PC-3 (cell line): ENCODE measurements at regions not wholly inside any gene's neighbourhood (a gene's known extent, or its start where the extent isn't known, plus 50 kb on each side); places are given as distances from the start of the nearest gene placed in this dataset.

Experiments used
- ATAC-seq: fragments of 200-7000 bp; cut with Tn5 transposase; 2 replicates; pipeline ENCODE4 v1.9.1; 2020; ENCODE audit warnings: mild to moderate bottlenecking, moderate library complexity
- BruUV-seq: library from RNA; stranded (reverse); fragments of 400-500 nt; replicated peaks from 2 replicates; lab custom pipeline; 2021; lab: Mats Ljungman, UMichigan
- CTCF ChIA-PET: fragments of 300-600 bp; sonication (Branson Sonifier 250); formaldehyde crosslinking; loops from one replicate; lab custom pipeline; 2022; ENCODE audit warnings: antibody characterized with exemption; lab: Charles Lee
- POLR2A ChIA-PET: fragments of 300-600 bp; sonication (Branson Sonifier 250); formaldehyde crosslinking; loops from one replicate; lab custom pipeline; 2022; ENCODE audit warnings: antibody characterized with exemption; ENCODE audit not compliant: unreplicated experiment; lab: Charles Lee
- DNase-seq: peaks from one replicate; pipeline ENCODE4 v3.0.0-alpha.2; 2015
- H2AFZ ChIP-seq: fragments of 300-600 bp; sonication (generic); 2 replicates; pipeline ENCODE4 v1.6.0; 2016; ENCODE audit warnings: antibody characterized with exemption, low read length
- H3F3A ChIP-seq: fragments of 300-600 bp; sonication (generic); one replicate; pipeline ENCODE4 v1.6.0; 2017; ENCODE audit warnings: antibody characterized with exemption, low read length, control low read depth, mild to moderate bottlenecking; ENCODE audit not compliant: unreplicated experiment
- H3K27ac ChIP-seq: fragments of 300-600 bp; sonication (generic); 2 replicates; pipeline ENCODE4 v1.5.1; 2016; ENCODE audit warnings: mild to moderate bottlenecking, low read length
- H3K27me3 ChIP-seq: fragments of 300-600 bp; sonication (generic); 2 replicates; pipeline ENCODE4 v1.6.1; 2016; ENCODE audit warnings: low read length, mixed read lengths
- H3K36me3 ChIP-seq: fragments of 300-600 bp; sonication (generic); 2 replicates; pipeline ENCODE4 v1.6.1; 2016; ENCODE audit warnings: low read depth, mixed run types, low read length, mixed read lengths
- H3K4me1 ChIP-seq: fragments of 300-600 bp; sonication (generic); 2 replicates; pipeline ENCODE4 v1.5.1; 2016; ENCODE audit warnings: low read length; ENCODE audit not compliant: insufficient read depth
- H3K4me2 ChIP-seq: fragments of 300-600 bp; sonication (generic); 2 replicates; pipeline ENCODE4 v1.6.0; 2016; ENCODE audit warnings: low read length
- H3K4me3 ChIP-seq: fragments of 300-600 bp; sonication (generic); 2 replicates; pipeline ENCODE4 v1.5.1; 2016; ENCODE audit warnings: mild to moderate bottlenecking, low read length, mixed read lengths
- H3K79me2 ChIP-seq: fragments of 300-600 bp; sonication (generic); 2 replicates; pipeline ENCODE4 v1.6.1; 2017; ENCODE audit warnings: low read length, mixed read lengths
- H3K9ac ChIP-seq: fragments of 300-600 bp; sonication (generic); 2 replicates; pipeline ENCODE4 v1.6.0; 2016; ENCODE audit warnings: mild to moderate bottlenecking, low read length
- H3K9me2 ChIP-seq: fragments of 300-600 bp; sonication (generic); replicated peaks from 2 replicates; pipeline ENCODE4 v1.6.1; 2016; ENCODE audit warnings: mixed run types, low read length, mixed read lengths
- H3K9me3 ChIP-seq: fragments of 300-600 bp; sonication (generic); 2 replicates; pipeline ENCODE4 v1.6.1; 2016; ENCODE audit warnings: low read length, mixed read lengths
- H4K20me1 ChIP-seq: fragments of 300-600 bp; sonication (generic); 2 replicates; pipeline ENCODE4 v1.6.1; 2016; ENCODE audit warnings: low read length, mixed read lengths
- EZH2 ChIP-seq: fragments of 300-600 bp; sonication (generic); IDR thresholded peaks from one replicate; pipeline ENCODE4 v1.6.1; 2017; ENCODE audit warnings: antibody characterized with exemption, mild to moderate bottlenecking, low read length; ENCODE audit not compliant: unreplicated experiment
- EZH2phosphoT487 ChIP-seq: fragments of 300-600 bp; sonication (generic); IDR thresholded peaks from 2 replicates; pipeline ENCODE4 v1.6.1; 2018; ENCODE audit warnings: mild to moderate bottlenecking, antibody characterized with exemption, low read length, borderline replicate concordance
- intact Hi-C: fragments of 100-400 bp; cut with micrococcal nuclease; formaldehyde crosslinking; loops from 2 replicates; pipeline ENCODE4 v1.9.0; 2023
- TF ChIP-seq, protein P1 (sequence below): fragments of 300-600 bp; sonication (generic); conservative IDR thresholded peaks from 2 replicates; pipeline ENCODE4 v1.5.1; 2017; ENCODE audit warnings: antibody characterized with exemption, low read depth, mild to moderate bottlenecking, low read length

DNA sequence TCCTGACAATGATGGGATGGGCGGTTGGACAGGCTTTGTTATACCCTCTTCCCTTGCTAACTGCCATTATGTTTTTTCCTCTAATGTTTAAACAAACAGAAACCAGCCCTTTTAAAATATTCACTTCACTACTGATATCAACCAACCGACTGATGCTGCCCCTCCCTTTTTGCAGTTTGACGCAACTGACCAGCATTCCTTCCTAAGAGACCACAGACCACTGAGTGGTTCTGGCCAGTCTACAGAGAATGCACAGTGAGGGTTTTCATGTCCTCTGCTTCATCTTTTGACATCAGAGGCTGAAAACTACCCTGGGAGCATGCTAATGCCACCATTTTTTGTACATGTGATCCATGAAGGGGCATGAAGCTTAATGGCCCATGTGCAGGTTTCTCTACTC is 85.3 kb downstream of the CYP26B1 start:
- no TSS peak for BruUV-seq
- TF ChIP-seq EZH2 (no peak), EZH2phosphoT487 (no peak)
- TF ChIP-seq, protein P1, sequence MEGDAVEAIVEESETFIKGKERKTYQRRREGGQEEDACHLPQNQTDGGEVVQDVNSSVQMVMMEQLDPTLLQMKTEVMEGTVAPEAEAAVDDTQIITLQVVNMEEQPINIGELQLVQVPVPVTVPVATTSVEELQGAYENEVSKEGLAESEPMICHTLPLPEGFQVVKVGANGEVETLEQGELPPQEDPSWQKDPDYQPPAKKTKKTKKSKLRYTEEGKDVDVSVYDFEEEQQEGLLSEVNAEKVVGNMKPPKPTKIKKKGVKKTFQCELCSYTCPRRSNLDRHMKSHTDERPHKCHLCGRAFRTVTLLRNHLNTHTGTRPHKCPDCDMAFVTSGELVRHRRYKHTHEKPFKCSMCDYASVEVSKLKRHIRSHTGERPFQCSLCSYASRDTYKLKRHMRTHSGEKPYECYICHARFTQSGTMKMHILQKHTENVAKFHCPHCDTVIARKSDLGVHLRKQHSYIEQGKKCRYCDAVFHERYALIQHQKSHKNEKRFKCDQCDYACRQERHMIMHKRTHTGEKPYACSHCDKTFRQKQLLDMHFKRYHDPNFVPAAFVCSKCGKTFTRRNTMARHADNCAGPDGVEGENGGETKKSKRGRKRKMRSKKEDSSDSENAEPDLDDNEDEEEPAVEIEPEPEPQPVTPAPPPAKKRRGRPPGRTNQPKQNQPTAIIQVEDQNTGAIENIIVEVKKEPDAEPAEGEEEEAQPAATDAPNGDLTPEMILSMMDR: no peak
- no peak overlapping the region for H3K27ac ChIP-seq
- no peaks in the 10 kb centered on the region for H3K9me3 ChIP-seq
- intact Hi-C loops: no loop called here
- H3K4me3 ChIP-seq: no peak overlapping the region
- no peaks in the 10 kb centered on the region for H3K9me2 ChIP-seq
- no peaks in the 10 kb centered on the region for H3K79me2 ChIP-seq
- H2AFZ ChIP-seq: no peak overlapping the region
- no peak overlapping the region for H3K4me2 ChIP-seq
- H3K27me3 ChIP-seq: peaks cover 45% of the 10 kb centered on the region
- H3K9ac ChIP-seq: no peak overlapping the region
- ChIA-PET CTCF (no interaction called here), POLR2A (no interaction called here)
- H3K36me3 ChIP-seq: no peaks in the 10 kb centered on the region
- DNase-seq: no peak
- no peaks in the 10 kb centered on the region for H3K4me1 ChIP-seq
- no peak for ATAC-seq
- H4K20me1 ChIP-seq: no peaks in the 10 kb centered on the region
- H3F3A ChIP-seq: no peaks in the 10 kb centered on the region

DNA sequence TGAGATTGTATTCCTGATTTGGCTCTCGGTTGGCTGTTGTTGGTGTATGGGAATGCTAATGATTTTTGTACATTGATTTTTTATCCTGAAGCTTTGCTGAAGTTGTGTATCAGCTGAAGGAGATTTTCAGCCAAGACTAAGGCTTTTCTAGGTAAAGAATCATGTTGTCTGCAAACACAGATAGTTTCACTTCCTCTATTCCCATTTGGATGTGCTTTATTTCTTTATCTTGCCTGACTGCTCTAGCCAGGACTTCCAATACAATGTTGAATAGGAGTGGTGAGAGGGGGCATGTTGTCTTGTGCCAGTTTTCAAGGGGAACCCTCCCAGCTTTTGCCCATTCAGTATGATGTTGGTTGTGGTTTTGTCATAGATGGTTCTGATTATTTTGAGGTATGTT is 90.4 kb downstream of the CYP26B1 start:
- ATAC-seq: no peak
- no peaks in the 10 kb centered on the region for H3K4me1 ChIP-seq
- H4K20me1 ChIP-seq: no peaks in the 10 kb centered on the region
- no peaks in the 10 kb centered on the region for H3K9me2 ChIP-seq
- no peak overlapping the region for H3K4me3 ChIP-seq
- H3K36me3 ChIP-seq: no peaks in the 10 kb centered on the region
- BruUV-seq: no TSS peak
- no peak overlapping the region for H3K27ac ChIP-seq
- no peaks in the 10 kb centered on the region for H3K9me3 ChIP-seq
- no peaks in the 10 kb centered on the region for H3K79me2 ChIP-seq
- TF ChIP-seq, protein P1: no peak
- TF ChIP-seq EZH2phosphoT487 (no peak), EZH2 (no peak)
- peaks cover 55% of the 10 kb centered on the region for H3K27me3 ChIP-seq
- no peaks in the 10 kb centered on the region for H3F3A ChIP-seq
- H3K9ac ChIP-seq: no peak overlapping the region
- DNase-seq: no peak
- no peak overlapping the region for H2AFZ ChIP-seq
- ChIA-PET POLR2A (no interaction called here), CTCF (no interaction called here)
- intact Hi-C loops: no loop called here
- no peak overlapping the region for H3K4me2 ChIP-seq

DNA sequence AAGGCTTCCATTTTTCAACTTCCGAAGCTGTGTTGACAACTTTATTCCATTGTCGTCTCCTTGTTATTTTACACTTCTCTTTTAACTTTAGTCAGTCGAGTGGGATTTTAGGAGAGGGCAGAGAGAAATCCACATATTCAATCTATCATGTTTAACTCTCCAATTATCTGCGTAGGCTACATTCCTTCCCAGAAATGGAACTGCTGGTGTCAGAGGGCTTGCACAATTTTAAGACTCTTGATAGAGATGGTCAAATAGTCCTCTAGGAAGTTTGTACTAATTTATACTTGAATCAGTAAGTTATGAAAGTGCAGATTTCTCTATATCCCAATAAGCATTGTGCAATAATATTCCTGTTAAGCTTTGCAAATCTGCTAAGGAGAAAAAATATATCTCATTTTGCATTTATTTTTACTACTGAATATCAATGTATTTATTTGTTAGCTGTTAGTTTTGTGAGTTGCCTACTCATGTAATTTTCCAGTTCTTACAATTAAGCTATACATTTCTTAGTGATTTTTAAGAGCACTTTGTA is 95.6 kb downstream of the CYP26B1 start:
- no peaks in the 10 kb centered on the region for H3K9me2 ChIP-seq
- no peak overlapping the region for H3K27ac ChIP-seq
- H3K27me3 ChIP-seq: peaks cover 13% of the 10 kb centered on the region; the same call in 1 of the 2 replicates
- H3K4me2 ChIP-seq: no peak overlapping the region
- H3F3A ChIP-seq: no peaks in the 10 kb centered on the region
- ChIA-PET CTCF (no interaction called here), POLR2A (interaction anchor here (0.6 kb wide), 1 partner anchor 49 kb away, joined by 5 read pairs; no protein-coding TSS in a partner anchor)
- no peaks in the 10 kb centered on the region for H4K20me1 ChIP-seq
- no TSS peak for BruUV-seq
- DNase-seq (no peak), ATAC-seq (no peak)
- no peaks in the 10 kb centered on the region for H3K4me1 ChIP-seq
- H3K79me2 ChIP-seq: no peaks in the 10 kb centered on the region
- H3K4me3 ChIP-seq: no peak overlapping the region
- H3K9me3 ChIP-seq: no peaks in the 10 kb centered on the region
- H3K36me3 ChIP-seq: no peaks in the 10 kb centered on the region
- no peak for TF ChIP-seq EZH2phosphoT487
- no peak for TF ChIP-seq EZH2
- TF ChIP-seq, protein P1: no peak
- H2AFZ ChIP-seq: no peak overlapping the region
- intact Hi-C loops: no loop called here
- no peak overlapping the region for H3K9ac ChIP-seq
